ENCODE measurements at regions not wholly inside any gene's neighbourhood (a gene's known extent, or its start where the extent isn't known, plus 50 kb on each side); places are given as distances from the start of the nearest gene placed in this dataset.

DNA sequence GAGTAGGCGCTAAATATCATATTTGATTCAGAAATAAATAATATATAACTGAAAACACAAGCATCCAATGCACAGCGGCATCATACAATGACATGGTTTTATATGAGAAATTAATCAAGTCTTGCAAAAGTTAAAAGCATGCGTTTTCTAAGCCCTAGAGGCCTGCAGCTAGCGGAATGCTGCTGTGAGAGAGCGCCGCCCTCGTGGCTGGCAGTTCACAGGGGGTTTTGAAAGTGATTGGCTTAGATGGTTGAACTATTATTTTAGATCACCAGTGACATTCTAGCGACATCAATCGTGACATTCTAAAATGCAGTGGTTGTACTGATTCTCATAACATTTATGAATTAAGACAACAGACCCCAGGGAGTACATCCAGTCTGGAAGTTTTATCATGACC, 235.2 kb upstream of the MGMT start:
- ATAC-seq (0 out of 3 replicates have a peak, but pooled peaks have one; percentile 47), DNase-seq (ENCODE audit: extremely low read depth in 1 of 4, low spot score in 3 of 4) (peak in 2 of 4 experiments; percentile 7 to 11), FAIRE-seq (no peak)
- no TSS peak for BruUV-seq (replicated peaks)
- H3K36me3 ChIP-seq (ENCODE audit: control insufficient read depth, insufficient read depth, low read length): no peaks in the 10 kb centered on the region
- WGBS (ENCODE audit: insufficient coverage, low coverage, missing lambda C conversion rate): 0% methylated on average over 9 of the region's 9 CpGs
- H3K9me1 ChIP-seq (ENCODE audit: control insufficient read depth, insufficient read depth, low read length): no peaks in the 10 kb centered on the region
- H3K4me3 ChIP-seq: no peak overlapping the region
- no peaks in the 10 kb centered on the region for H3K9me3 ChIP-seq (replicated peaks; ENCODE audit: control insufficient read depth, insufficient read depth, low read depth, low read length)
- TF ChIP-seq, protein P1, sequence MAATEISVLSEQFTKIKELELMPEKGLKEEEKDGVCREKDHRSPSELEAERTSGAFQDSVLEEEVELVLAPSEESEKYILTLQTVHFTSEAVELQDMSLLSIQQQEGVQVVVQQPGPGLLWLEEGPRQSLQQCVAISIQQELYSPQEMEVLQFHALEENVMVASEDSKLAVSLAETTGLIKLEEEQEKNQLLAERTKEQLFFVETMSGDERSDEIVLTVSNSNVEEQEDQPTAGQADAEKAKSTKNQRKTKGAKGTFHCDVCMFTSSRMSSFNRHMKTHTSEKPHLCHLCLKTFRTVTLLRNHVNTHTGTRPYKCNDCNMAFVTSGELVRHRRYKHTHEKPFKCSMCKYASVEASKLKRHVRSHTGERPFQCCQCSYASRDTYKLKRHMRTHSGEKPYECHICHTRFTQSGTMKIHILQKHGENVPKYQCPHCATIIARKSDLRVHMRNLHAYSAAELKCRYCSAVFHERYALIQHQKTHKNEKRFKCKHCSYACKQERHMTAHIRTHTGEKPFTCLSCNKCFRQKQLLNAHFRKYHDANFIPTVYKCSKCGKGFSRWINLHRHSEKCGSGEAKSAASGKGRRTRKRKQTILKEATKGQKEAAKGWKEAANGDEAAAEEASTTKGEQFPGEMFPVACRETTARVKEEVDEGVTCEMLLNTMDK (IDR thresholded peaks at IDR 0.05; ENCODE audit: borderline replicate concordance, insufficient read depth, low read depth, low read length, poor library complexity, severe bottlenecking): peak; percentile 68
- TF ChIP-seq, protein P2, sequence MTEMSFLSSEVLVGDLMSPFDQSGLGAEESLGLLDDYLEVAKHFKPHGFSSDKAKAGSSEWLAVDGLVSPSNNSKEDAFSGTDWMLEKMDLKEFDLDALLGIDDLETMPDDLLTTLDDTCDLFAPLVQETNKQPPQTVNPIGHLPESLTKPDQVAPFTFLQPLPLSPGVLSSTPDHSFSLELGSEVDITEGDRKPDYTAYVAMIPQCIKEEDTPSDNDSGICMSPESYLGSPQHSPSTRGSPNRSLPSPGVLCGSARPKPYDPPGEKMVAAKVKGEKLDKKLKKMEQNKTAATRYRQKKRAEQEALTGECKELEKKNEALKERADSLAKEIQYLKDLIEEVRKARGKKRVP (CRISPR knock-in tag; IDR thresholded peaks at IDR 0.05): no peak
- TF ChIP-seq GABPB2 (CRISPR knock-in tag; conservative IDR thresholded peaks at IDR 0.05) (no peak), SIN3B (IDR thresholded peaks at IDR 0.05; ENCODE audit: low read depth) (no peak), CTCF (IDR thresholded peaks at IDR 0.05 in 2 of 3, conservative IDR thresholded peaks at IDR 0.05 in 1 of 3; ENCODE audit: insufficient read depth in 2 of 3, low read depth in 1 of 3, low read length in 3 of 3) (peak; percentile 29 to 49 (median 35))
- H3K4me2 ChIP-seq (ENCODE audit: insufficient read depth, low read length): no peak overlapping the region
- no peaks in the 10 kb centered on the region for H4K20me1 ChIP-seq (replicated peaks; ENCODE audit: control insufficient read depth, insufficient read depth, low read length)
- no peaks in the 10 kb centered on the region; a peak in 1 of 5 replicates for H3K27me3 ChIP-seq (ENCODE audit: control insufficient read depth in 2 of 2, insufficient read depth in 2 of 2, low read length in 2 of 2)
- intact Hi-C loops (cut with micrococcal nuclease) (no loop called here), in situ Hi-C loops (cut with MboI) (no loop called here)
- ChIA-PET POLR2A (interaction anchor here (1.4 kb wide), 1 partner anchor 11 kb away, joined by 4 read pairs; no protein-coding TSS in a partner anchor), CTCF (ENCODE audit: low intra/inter-chr PET ratio) (no interaction called here)
- no peaks in the 10 kb centered on the region for H3K79me2 ChIP-seq (ENCODE audit: control insufficient read depth, insufficient read depth, low read length)
- H3K4me1 ChIP-seq (replicated peaks in 1 of 2; ENCODE audit: control insufficient read depth in 2 of 2, insufficient read depth in 2 of 2, low read length in 2 of 2): no peaks in the 10 kb centered on the region
- H3K9ac ChIP-seq (ENCODE audit: insufficient read depth in 1 of 2, low read depth in 2 of 2, low read length in 2 of 2): no peak overlapping the region
- H3K27ac ChIP-seq (ENCODE audit: extremely low read depth, low read depth, low read length): no peak overlapping the region
- no peak overlapping the region for H2AFZ ChIP-seq (ENCODE audit: low read depth, low read length)

Measured in K562 (cell line).